HCT116 (cell line): ENCODE measurements at regions not wholly inside any gene's neighbourhood (a gene's known extent, or its start where the extent isn't known, plus 50 kb on each side); places are given as distances from the start of the nearest gene placed in this dataset.

ENCODE experiments used
- ATAC-seq: fragments of 200-7000 bp; cut with Tn5 transposase; 2 replicates; pipeline ENCODE4 v1.9.1; 2020; ENCODE audit warnings: mild to moderate bottlenecking, moderate library complexity
- BruUV-seq: library from RNA; stranded (reverse); fragments of 400-500 nt; replicated peaks from 2 replicates; lab custom pipeline; 2021; lab: Mats Ljungman, UMichigan
- CTCF ChIA-PET: fragments of 300-600 bp; sonication (Branson Sonifier 250); formaldehyde crosslinking; loops from one replicate; lab custom pipeline; 2021; ENCODE audit warnings: antibody characterized with exemption; lab: Charles Lee
- POLR2A ChIA-PET: fragments of 300-600, 350-600 bp; sonication (Branson Sonifier 250); formaldehyde crosslinking; loops from one replicate; lab custom pipeline; 2021; ENCODE audit warnings: antibody characterized with exemption; lab: Charles Lee
- RAD21 ChIA-PET, 2 experiments: fragments of 300-600 bp; sonication (Branson Sonifier 250); formaldehyde crosslinking; loops; one replicate each; lab custom pipeline; 2023; ENCODE audit warnings: low total read pairs in 2 of 2; ENCODE audit not compliant: uncharacterized antibody in 2 of 2, unreplicated experiment in 2 of 2, low non-redundant PET in 1 of 2; lab: Charles Lee
- DNase-seq: peaks from one replicate; pipeline ENCODE4 v3.0.0-alpha.2; 2010; ENCODE audit warnings: low read depth, low spot score
- H2AFZ ChIP-seq: fragments of 200-600 bp; shearing (Covaris generic), sonication (generic); 2 replicates; pipeline ENCODE4 v1.6.1; 2017; ENCODE audit warnings: low read depth, mixed run types, mixed read lengths, antibody characterized with exemption, low read length; ENCODE audit not compliant: poor library complexity, severe bottlenecking
- H3K27ac ChIP-seq: 2 replicates; pipeline ENCODE4 v1.5.1; 2012; ENCODE audit warnings: low read depth, low read length
- H3K27me3 ChIP-seq: fragments of 200-600 bp; sonication (generic); 2 replicates; pipeline ENCODE4 v1.6.1; 2016; ENCODE audit warnings: mixed run types, low read length, mixed read lengths; ENCODE audit not compliant: insufficient read depth
- H3K36me3 ChIP-seq, 2 experiments: fragments of 200-500 bp in 1 of 2; fragments of 200-600 bp in 1 of 2; sonication (Bioruptor generic) in 1 of 2; sonication (generic) in 1 of 2; 2 replicates each; pipeline versions ENCODE4 v1.5.1 to v1.6.1; 2014 to 2016; ENCODE audit warnings: low read length in 2 of 2, inconsistent platforms in 1 of 2, mixed read lengths in 1 of 2, mixed run types in 1 of 2; ENCODE audit not compliant: insufficient read depth in 2 of 2, control insufficient read depth in 1 of 2
- H3K4me1 ChIP-seq, 2 experiments: fragments of 200-600 bp in 1 of 2; sonication (generic) in 1 of 2; 2 replicates each; pipeline versions ENCODE4 v1.5.1 to v1.6.1; 2012 to 2017; ENCODE audit warnings: low read length in 2 of 2, inconsistent platforms in 1 of 2, mild to moderate bottlenecking in 1 of 2, mixed read lengths in 1 of 2, mixed run types in 1 of 2, moderate library complexity in 1 of 2; ENCODE audit not compliant: insufficient read depth in 2 of 2, control insufficient read depth in 1 of 2
- H3K4me2 ChIP-seq: fragments of 200-600 bp; sonication (generic); 2 replicates; pipeline ENCODE4 v1.6.1; 2017; ENCODE audit warnings: mixed run types, low read length, mixed read lengths
- H3K4me3 ChIP-seq, 2 experiments: fragments of 200-600 bp in 1 of 2; sonication (generic) in 1 of 2; replicated peaks in 1 of 2; 2 replicates each; pipeline ENCODE4 v1.5.1; 2011 to 2016; ENCODE audit warnings: low read length in 2 of 2, control low read depth in 1 of 2, low read depth in 1 of 2, mild to moderate bottlenecking in 1 of 2, mixed read lengths in 1 of 2, mixed run types in 1 of 2
- H3K79me2 ChIP-seq: fragments of 200-600 bp; sonication (generic); 2 replicates; pipeline ENCODE4 v1.6.1; 2017; ENCODE audit warnings: mild to moderate bottlenecking, mixed run types, low read length, moderate library complexity, mixed read lengths; ENCODE audit not compliant: insufficient read depth
- H3K9ac ChIP-seq: fragments of 200-600 bp; sonication (generic); 2 replicates; pipeline ENCODE4 v1.6.1; 2016; ENCODE audit warnings: low read length, mixed read lengths
- H3K9me2 ChIP-seq: fragments of 200-600 bp; sonication (generic), shearing (Covaris generic); 2 replicates; pipeline ENCODE4 v1.6.1; 2017; ENCODE audit warnings: mixed run types, mild to moderate bottlenecking, moderate library complexity; ENCODE audit not compliant: insufficient read depth
- H3K9me3 ChIP-seq, 2 experiments: fragments of 200-500 bp in 1 of 2; fragments of 200-600 bp in 1 of 2; sonication (Bioruptor generic) in 1 of 2; sonication (generic) in 1 of 2; 2 replicates each; pipeline ENCODE4 v1.6.1; 2014 to 2017; ENCODE audit warnings: low read length in 2 of 2, mixed read lengths in 2 of 2, inconsistent platforms in 1 of 2, low read depth in 1 of 2, mild to moderate bottlenecking in 1 of 2, mixed run types in 1 of 2, moderate library complexity in 1 of 2; ENCODE audit not compliant: control insufficient read depth in 1 of 2, insufficient read depth in 1 of 2
- H4K20me1 ChIP-seq: fragments of 200-600 bp; sonication (generic), shearing (Covaris generic); 2 replicates; pipeline ENCODE4 v1.6.1; 2017; ENCODE audit warnings: mixed run types, mild to moderate bottlenecking, moderate library complexity; ENCODE audit not compliant: insufficient read depth
- ATF3 ChIP-seq: IDR thresholded peaks from 2 replicates; pipeline ENCODE4 v1.6.1; 2012
- CBX3 ChIP-seq: IDR thresholded peaks from 2 replicates; pipeline ENCODE4 v1.6.1; 2012; ENCODE audit warnings: low read depth
- CEBPB ChIP-seq: IDR thresholded peaks from 2 replicates; pipeline ENCODE4 v1.6.1; 2012; ENCODE audit warnings: low read depth
- CTCF ChIP-seq, 3 experiments: fragments of 200-600 bp in 1 of 3; sonication (generic) in 1 of 3; IDR thresholded peaks in 2 of 3; conservative IDR thresholded peaks in 1 of 3; 2 replicates each; pipeline ENCODE4 v1.5.1; 2012 to 2017; ENCODE audit warnings: low read depth in 2 of 3, low read length in 2 of 3, antibody characterized with exemption in 1 of 3, borderline replicate concordance in 1 of 3, control low read depth in 1 of 3, mild to moderate bottlenecking in 1 of 3, mixed read lengths in 1 of 3, mixed run types in 1 of 3, moderate library complexity in 1 of 3; ENCODE audit not compliant: insufficient read depth in 1 of 3
- ELF1 ChIP-seq: IDR thresholded peaks from 2 replicates; pipeline ENCODE4 v1.6.1; 2012; ENCODE audit warnings: low read depth, borderline replicate concordance
- EZH2 ChIP-seq: fragments of 200-600 bp; sonication (generic); IDR thresholded peaks from 2 replicates; pipeline ENCODE4 v1.6.1; 2017; ENCODE audit warnings: antibody characterized with exemption, mixed run types
- FOSL1 ChIP-seq: IDR thresholded peaks from 2 replicates; pipeline ENCODE4 v1.6.1; 2012; ENCODE audit warnings: low read depth
- JUND ChIP-seq: IDR thresholded peaks from 2 replicates; pipeline ENCODE4 v1.6.1; 2012
- POLR2A ChIP-seq: IDR thresholded peaks from 2 replicates; pipeline ENCODE4 v1.7.0; 2011; ENCODE audit warnings: borderline replicate concordance; ENCODE audit not compliant: insufficient read depth, insufficient read length; ENCODE audit errors: extremely low read depth
- POLR2AphosphoS5 ChIP-seq: IDR thresholded peaks from 2 replicates; pipeline ENCODE4 v1.6.1; 2011; ENCODE audit warnings: mild to moderate bottlenecking, low read depth, low read length, moderate library complexity
- RAD21 ChIP-seq: IDR thresholded peaks from 2 replicates; pipeline ENCODE4 v1.6.1; 2012; ENCODE audit warnings: low read depth, mild to moderate bottlenecking
- REST ChIP-seq: IDR thresholded peaks from 2 replicates; pipeline ENCODE4 v1.6.1; 2012; ENCODE audit warnings: low read depth
- SIN3A ChIP-seq: IDR thresholded peaks from 2 replicates; pipeline ENCODE4 v1.6.1; 2012; ENCODE audit warnings: low read depth
- SP1 ChIP-seq: IDR thresholded peaks from 2 replicates; pipeline ENCODE4 v1.6.1; 2012; ENCODE audit warnings: low read depth
- SRF ChIP-seq: IDR thresholded peaks from 2 replicates; pipeline ENCODE4 v1.6.1; 2012; ENCODE audit warnings: low read depth
- TCF7L2 ChIP-seq: IDR thresholded peaks from 2 replicates; pipeline ENCODE4 v1.7.0; 2011; ENCODE audit warnings: borderline replicate concordance, inconsistent platforms; ENCODE audit not compliant: insufficient read depth, insufficient read length; ENCODE audit errors: extremely low read depth
- YY1 ChIP-seq: IDR thresholded peaks from 2 replicates; pipeline ENCODE4 v1.6.1; 2011; ENCODE audit warnings: low read length, low read depth, moderate library complexity, mild to moderate bottlenecking; ENCODE audit not compliant: insufficient replicate concordance; ENCODE audit errors: extremely low read depth
- ZFX ChIP-seq: fragments of 450-650 bp; IDR thresholded peaks from 2 replicates; pipeline ENCODE4 v1.6.1; 2017
- ZNF274 ChIP-seq: fragments of 200-500 bp; sonication (Bioruptor generic); IDR thresholded peaks from 2 replicates; pipeline ENCODE4 v1.6.1; 2014; ENCODE audit warnings: mild to moderate bottlenecking, low read depth, low read length, inconsistent platforms
- intact Hi-C: fragments of 100-400 bp; cut with micrococcal nuclease; formaldehyde crosslinking; loops from 2 replicates; pipeline ENCODE4 v1.10.0; 2022

- intact Hi-C loops = no loop called here
- ChIA-PET POLR2A (no interaction called here), RAD21 (no interaction called here), CTCF (no interaction called here)
- Histone ChIP-seq H3K9ac (no peak overlapping the region), H3K36me3 (no peaks in the 10 kb centered on the region), H3K27ac (no peak overlapping the region), H3K9me2 (no peaks in the 10 kb centered on the region), H3K27me3 (peaks cover 9% of the 10 kb centered on the region; the same call in 1 of the 2 replicates), H3K9me3 (no peaks in the 10 kb centered on the region), H2AFZ (no peak overlapping the region), H3K4me3 (no peak overlapping the region), H4K20me1 (no peaks in the 10 kb centered on the region), H3K4me2 (no peak overlapping the region), H3K79me2 (no peaks in the 10 kb centered on the region), H3K4me1 (no peaks in the 10 kb centered on the region)
- no peak for DNase-seq
- BruUV-seq = no TSS peak
- TF ChIP-seq SIN3A (no peak), REST (no peak), JUND (no peak), ELF1 (no peak), CTCF (IDR thresholded peaks at IDR 0.05 in 2 of 3, conservative IDR thresholded peaks at IDR 0.05 in 1 of 3; ENCODE audit: borderline replicate concordance in 1 of 3, insufficient read depth in 1 of 3, low read depth in 2 of 3, low read length in 2 of 3) (no peak), POLR2A (no peak), ZFX (no peak), ATF3 (no peak), POLR2AphosphoS5 (no peak), SP1 (no peak), CEBPB (no peak), ZNF274 (no peak), RAD21 (no peak), EZH2 (no peak), SRF (no peak), CBX3 (no peak), YY1 (no peak), TCF7L2 (no peak), FOSL1 (no peak)
- ATAC-seq = no peak
Observed at GRCh38 chr1:209326831-209327230, 256.7 kb upstream of the CAMK1G start.
